GM18502 (cell line): ENCODE measurements at regions not wholly inside any gene's neighbourhood (a gene's known extent, or its start where the extent isn't known, plus 50 kb on each side); places are given as distances from the start of the nearest gene placed in this dataset.
"Not testable (repeated sequence)": the region's sequence is repeated elsewhere in the genome, so short reads cannot be mapped to it uniquely, and the experiment has no call there.

Source experiments
- ATAC-seq: cut with Tn5 transposase; IDR thresholded peaks from one replicate; pipeline ENCODE4 v1.9.1; 2021; ENCODE audit warnings: mild to moderate bottlenecking; ENCODE audit not compliant: unreplicated experiment, poor library complexity

DNA sequence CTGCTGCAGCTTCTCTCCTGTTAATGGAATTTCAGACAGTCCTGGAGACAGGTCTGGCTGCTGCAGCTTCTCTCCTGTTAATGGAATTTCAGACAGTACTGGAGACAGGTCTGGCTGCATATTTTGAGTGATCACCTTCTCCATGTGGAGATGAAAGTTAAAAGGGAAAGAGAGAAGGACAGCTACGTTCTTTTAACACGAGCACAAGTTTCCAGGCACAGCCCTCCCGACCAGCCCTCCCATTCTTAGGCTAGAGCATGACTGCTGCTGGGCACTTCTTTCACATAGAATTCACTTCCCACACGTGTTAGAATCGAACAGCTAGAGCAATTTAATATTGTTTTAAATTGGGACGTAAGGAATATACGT is 133.3 kb upstream of the DMRT1 start:
- ATAC-seq, result no peak

DNA sequence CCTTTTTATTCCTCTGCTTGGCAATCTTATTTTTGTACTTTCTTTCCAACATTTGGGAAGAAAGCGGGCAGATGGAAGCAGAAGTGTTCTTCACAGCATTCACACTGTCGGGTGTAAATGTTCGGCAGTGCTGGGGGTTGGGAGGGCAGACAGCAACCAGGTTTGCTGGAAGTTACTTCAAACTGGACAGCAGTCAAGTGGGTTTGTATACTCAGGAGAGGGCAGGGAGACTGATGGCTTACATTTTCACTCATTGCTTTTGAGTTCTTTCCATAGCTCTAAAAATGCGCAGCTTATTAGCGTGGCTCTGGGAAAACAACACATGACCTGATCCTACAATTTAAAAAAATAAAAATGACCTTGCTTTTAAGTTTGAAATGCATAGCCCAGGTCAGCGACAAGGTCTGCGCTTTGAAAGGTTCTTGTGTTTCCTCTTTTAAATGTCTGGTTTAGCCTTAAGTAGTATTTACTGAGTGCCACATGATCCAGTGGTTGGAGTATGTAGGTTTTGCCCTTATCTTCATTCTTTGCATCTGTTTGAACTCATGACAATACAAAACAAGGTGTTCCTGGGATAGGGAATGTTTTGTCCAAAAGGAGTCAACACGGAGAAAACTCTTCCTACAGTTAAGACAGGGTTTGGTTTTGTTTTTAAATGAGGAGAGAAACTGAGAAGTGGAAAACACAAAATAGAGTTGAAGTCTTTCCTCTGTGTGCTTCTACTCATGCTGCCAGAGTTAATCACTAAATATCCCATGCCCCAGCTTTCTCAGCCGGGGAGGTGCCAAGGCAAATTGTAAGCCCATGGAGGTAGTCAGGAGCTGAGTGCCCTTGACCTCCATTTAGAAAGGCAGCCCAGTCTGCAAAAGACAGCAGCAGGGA is 132.7 kb upstream of the DMRT1 start:
- ATAC-seq, result no peak

DNA sequence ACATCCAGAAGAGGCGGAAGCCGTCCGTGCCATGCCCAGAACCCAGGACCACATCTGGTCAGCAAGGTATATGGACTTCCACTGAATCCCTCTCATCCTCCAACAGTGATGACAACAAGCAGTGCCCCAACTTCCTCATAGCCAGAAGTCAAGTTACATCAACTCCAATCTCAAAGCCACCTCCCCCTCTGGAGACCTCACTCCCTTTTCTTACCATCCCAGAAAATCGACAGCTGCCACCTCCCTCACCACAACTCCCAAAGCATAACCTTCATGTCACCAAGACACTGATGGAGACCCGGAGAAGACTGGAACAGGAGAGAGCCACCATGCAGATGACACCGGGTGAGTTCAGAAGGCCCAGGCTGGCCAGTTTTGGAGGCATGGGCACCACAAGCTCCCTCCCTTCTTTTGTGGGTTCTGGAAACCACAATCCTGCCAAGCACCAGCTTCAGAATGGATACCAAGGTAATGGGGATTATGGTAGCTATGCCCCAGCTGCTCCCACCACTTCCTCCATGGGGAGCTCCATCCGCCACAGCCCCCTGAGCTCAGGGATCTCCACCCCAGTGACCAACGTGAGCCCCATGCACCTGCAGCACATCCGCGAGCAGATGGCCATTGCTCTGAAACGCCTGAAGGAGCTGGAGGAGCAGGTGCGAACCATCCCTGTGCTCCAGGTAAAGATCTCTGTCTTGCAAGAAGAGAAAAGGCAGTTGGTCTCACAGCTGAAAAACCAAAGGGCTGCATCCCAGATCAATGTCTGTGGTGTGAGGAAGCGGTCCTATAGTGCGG is 130.3 kb upstream of the DMRT1 start:
- ATAC-seq, result no peak

DNA sequence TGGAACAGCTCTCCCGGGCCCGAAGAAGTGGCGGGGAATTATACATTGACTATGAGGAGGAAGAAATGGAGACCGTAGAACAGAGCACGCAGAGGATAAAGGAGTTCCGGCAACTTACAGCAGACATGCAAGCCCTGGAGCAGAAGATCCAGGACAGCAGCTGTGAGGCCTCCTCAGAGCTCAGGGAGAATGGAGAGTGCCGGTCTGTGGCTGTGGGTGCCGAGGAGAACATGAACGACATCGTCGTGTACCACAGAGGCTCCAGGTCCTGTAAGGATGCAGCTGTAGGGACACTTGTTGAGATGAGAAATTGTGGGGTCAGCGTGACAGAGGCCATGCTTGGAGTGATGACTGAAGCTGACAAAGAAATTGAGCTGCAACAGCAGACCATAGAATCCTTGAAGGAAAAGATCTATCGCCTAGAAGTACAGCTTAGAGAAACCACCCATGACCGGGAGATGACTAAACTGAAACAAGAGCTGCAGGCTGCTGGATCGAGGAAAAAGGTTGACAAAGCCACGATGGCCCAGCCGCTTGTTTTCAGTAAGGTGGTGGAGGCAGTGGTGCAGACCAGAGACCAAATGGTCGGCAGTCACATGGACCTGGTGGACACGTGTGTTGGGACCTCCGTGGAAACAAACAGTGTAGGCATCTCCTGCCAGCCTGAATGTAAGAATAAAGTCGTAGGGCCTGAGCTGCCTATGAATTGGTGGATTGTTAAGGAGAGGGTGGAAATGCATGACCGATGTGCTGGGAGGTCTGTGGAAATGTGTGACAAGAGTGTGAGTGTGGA is 129.5 kb upstream of the DMRT1 start:
- ATAC-seq, result no peak

DNA sequence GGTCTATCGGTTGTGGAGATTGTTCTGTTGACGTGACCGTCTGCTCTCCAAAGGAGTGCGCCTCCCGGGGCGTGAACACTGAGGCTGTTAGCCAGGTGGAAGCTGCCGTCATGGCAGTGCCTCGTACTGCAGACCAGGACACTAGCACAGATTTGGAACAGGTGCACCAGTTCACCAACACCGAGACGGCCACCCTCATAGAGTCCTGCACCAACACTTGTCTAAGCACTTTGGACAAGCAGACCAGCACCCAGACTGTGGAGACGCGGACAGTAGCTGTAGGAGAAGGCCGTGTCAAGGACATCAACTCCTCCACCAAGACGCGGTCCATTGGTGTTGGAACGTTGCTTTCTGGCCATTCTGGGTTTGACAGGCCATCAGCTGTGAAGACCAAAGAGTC is 128.9 kb upstream of the DMRT1 start:
- no peak for ATAC-seq

DNA sequence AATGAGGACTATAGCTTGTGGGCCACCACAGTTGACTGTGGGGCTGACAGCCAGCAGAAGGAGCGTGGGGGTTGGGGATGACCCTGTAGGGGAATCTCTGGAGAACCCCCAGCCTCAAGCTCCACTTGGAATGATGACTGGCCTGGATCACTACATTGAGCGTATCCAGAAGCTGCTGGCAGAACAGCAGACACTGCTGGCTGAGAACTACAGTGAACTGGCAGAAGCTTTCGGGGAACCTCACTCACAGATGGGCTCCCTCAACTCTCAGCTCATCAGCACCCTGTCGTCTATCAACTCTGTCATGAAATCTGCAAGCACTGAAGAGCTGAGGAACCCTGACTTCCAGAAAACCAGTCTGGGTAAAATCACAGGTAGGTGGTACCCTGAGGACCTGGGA is 128.4 kb upstream of the DMRT1 start:
- ATAC-seq, result no peak

DNA sequence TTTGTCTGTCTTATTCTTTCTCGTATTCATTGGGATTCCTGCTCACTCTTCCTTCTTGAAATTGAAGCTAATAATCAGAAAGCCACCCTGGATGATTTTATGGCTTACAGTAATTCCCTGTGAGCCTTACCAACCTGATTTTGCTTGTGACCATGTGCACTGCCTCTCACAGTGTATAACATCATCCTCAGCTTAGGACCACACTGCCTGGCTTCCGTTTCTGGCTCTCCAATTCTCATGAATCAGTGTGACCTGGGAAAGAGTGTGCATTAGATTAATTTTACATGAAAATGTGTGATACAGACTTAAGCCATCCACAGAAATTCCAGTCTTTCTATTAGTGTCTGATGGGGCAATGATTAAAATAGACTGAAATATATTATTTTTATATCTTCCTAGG is 126.8 kb upstream of the DMRT1 start:
- no peak for ATAC-seq

DNA sequence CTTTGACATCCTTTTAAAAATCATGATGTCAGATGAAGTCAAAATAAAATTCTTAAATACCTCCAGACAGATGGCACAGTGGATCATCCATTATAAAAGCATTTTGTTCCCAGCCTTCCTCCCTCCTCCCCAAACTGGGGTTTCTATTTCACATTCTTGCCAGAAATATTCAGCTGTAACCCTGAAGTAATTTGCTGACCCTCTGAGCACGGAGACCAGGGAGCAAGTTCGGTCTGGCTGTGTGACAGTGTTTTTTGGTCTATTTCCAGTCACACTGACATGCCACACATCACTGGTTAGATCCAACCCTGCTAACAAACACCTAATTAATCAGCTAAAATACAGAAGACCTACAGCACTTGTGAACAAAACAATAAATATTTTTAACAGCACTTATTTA is 126.2 kb upstream of the DMRT1 start:
- no peak for ATAC-seq

DNA sequence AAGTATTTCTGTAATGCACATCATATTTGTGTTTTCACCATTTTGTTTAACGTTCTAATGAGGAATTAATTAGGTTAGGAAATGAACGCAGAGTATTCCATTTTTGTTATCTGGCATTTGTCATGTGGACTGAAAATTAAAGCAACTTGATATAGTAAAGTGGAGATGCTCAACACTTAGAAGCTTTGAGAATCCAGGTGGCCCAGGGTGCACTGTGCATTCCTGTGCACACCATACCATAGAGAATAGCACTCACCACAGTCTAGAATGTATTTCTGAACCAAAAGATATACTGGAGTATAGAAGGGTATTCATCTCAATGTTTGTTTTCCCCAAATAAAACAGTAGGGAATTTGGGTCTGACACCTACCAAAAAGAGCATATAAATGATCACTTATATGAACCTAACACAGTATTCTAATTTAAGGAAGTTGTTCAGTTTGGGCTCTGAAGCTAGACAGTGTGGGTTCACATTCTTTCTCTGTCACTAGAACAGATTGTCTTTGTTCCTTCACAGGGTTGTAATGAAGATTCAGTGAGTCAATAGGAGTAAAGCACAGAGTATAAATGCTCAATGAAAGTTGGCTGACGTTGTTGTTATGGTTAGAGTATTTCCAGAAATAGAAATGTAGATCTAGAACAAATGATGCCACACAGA is 125.6 kb upstream of the DMRT1 start:
- ATAC-seq, result no peak

DNA sequence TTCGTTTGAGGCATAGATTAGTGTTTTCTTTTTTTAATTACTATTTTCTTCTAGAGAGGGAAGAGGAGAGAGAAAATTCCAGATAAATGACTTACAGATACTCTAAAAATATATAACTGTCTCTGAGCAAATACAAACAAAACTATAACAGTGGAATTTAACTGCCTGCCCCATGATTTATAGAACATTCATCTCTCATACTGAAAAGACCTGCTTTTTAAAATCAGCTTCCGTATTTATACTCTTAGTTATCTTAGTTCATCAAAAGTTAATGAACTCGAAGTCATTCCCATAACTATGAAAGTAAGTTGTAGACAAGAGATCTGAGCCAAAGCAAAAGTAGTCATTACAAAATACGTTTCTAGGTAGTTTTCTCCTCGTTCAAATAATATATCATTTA is 123.8 kb upstream of the DMRT1 start:
- no peak for ATAC-seq

DNA sequence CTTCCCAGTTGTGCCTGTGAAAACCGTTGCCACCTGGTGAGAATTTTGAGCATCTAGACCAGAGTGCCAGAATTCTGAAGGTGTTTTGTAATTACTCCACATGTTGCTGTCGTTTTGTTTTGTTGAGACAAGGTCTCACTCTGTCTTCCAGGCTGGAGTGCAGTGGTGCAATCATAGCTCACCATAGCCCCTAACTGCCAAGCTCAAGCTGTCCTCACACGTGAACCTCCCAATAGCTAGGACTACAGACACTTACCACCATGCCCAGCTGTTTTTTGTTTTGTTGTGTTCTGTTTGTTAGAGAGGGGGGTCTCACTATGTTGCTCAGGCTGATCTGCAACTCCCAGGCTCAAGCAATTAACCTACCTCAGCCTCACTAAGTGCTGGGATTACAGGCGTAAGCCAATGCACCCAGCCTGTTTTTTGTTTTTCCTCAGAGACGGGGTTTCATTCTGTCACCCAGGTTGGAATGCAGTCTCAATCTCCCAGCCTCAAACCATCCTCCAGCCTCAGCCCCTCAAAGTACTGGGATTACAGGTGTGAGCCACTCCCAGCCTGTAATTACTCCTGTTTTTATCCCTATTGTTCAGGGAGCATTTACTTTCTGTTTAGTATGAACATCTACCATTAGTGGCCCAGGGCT is 121.1 kb upstream of the DMRT1 start:
- no peak for ATAC-seq

DNA sequence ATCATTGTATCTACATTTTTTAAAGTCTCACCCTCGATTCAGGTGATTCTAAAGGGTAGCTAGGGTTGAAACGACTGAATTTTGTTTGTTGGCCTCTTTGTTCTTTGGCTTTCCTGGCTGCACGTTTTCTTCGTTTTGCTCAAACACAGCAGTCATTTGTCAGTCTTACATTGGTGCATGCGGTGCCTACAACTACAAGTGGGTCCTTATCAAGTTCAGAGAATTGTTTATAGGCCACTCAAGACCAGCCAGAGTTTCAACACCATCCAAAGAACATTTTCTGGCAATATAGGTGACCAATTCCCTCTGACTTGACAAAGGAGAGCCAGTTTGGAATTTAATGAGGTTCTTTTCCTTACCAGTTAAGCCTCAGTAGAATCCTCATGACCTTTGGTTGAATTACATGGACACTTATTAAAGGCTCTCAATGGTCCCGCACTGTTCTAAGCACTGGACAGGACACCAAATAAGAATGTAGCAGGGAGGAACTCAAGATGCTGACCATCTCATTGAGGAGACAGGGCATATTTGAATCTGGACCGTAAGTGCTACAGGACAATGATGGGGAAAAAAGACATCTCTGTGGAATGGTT is 119.0 kb upstream of the DMRT1 start:
- ATAC-seq, result no peak

DNA sequence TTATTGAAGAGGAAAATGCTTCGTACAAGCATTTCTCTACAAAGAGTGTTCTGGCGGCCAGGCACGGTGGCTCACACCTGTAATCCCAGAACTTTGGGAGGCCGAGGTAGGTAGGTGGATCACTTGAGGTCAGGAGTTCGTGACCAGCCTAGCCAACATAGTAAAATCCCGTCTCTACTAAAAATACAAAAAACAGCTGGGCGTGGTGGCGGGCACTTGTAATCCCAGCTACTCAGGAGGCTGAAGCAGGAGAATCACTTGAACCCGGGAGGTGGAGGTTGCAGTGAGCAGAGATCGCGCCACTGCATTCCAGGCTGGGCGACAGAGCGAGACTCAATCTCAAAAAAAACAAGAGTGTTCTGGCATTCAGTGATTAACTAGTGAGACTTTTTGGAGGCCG is 117.0 kb upstream of the DMRT1 start:
- ATAC-seq, result not testable (repeated sequence)

DNA sequence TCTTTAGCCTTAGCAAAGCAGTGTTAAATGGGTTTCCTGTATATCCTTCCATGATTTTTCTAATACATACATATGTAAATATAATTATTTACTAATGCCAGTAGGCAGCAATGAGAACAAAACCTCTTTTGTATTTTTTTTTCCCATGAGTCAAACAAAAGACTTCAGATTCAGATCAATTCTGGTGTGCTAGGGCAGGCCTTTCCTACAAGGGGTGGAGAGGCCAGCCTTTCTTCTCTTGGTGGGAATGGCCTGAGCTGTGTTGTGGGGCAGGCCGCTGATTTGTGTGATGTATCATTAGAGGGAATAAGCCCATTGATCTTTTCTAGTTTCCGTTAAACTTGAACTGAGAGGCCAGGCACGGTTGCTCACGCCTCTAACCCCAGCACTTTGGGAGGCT is 115.5 kb upstream of the DMRT1 start:
- ATAC-seq, result no peak

DNA sequence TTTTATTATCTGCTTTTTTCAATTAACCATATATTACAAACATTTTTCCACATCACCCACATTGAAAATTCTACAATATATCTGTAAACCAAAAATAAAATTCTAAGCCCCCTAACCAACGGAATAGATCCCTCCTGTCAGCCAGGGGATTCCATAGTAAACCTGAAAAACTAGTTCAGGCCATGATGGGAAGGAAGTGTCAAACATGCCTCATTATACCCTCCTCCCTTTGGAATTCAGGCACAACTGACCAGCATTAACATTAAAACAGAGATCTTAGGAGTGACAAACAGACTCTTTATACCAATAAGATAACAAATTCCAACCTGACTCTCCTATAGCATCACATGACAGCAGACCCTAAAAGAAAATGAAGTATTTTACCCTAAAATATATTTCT is 113.7 kb upstream of the DMRT1 start:
- no peak for ATAC-seq

DNA sequence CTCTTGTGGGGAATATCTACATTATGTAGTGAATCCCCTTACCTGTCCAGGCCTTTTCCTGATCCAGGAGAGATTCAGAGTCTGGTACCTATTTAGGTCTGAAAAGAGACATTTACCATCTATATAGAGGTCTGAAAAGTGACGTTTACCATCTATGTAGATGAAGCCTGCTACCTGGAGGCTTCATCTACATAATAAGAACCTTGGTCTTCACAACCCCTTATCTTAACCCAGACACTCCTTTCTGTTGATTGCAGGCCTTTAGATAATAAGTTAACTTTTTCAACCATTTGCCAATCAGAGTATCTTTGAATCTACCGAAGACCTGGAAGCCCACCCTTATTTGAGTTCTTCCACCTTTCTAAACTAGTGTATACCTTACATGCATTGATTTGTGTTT is 113.0 kb upstream of the DMRT1 start:
- ATAC-seq, result no peak

DNA sequence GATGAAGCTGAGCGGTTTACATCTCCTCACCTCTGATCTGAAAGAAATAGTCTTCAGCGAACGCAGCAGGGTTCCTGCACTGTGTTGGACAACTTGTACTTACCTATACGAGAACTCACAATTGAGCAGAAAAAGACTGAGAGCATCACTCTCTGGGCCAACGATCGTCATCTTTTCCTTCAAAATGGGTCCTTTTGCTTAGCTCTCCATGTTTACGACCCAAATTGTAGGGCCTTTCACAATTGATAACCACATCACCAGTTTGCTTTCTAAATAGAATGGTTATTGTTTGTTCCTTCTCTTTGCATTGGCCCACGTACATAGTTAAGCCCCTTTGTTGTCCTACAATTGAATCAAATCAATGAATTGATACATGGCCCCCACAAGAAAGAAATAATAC is 110.0 kb upstream of the DMRT1 start:
- no peak for ATAC-seq

DNA sequence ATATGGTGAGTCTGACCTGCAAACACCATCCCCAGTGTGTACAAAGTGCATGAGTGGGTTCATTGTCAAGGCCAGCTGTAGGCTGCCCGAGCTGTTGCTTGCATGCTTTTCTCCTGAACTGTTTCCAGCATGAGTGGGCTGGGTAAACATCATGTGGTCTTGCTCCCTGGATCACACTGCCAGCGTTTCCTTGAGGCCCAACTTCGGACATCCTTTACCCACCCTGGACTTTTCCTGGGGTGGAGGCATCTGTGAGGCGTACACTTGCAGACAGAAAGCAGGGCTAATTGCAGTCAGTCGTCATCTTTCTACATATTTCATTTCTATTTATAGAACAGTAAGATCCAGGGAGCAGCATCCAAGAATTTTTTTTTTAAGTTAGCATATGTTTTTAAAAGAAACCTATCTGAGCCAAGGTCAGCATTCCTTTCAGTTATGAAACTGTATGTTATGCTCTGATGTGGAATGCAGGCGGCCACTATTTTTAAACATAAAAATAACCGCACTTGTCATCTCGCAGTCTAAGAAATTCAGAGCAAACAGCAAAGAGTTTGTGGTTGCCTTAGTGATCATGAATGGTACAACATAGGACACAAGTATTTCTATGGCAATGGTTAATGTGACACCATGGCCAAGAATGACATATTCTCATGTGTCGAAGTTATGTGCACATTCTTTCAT is 106.5 kb upstream of the DMRT1 start:
- ATAC-seq, result no peak
